Body of pancreas (tissue), 4 donors: ENCODE measurements at regions not wholly inside any gene's neighbourhood (a gene's known extent, or its start where the extent isn't known, plus 50 kb on each side); places are given as distances from the start of the nearest gene placed in this dataset.
"Not testable (repeated sequence)": the region's sequence is repeated elsewhere in the genome, so short reads cannot be mapped to it uniquely, and the experiment has no call there.

Experiments
- ATAC-seq: fragments of 150-250 bp; one replicate; pipeline ENCODE4 v1.9.1; 2016
- DNase-seq, 4 donors: peaks; one replicate each; pipeline ENCODE4 v3.0.0-alpha.2; 2019
- H3K27ac ChIP-seq, 4 donors: fragments of 200-600 bp; sonication (generic); 1 replicate in 3 of 4; 2 replicates in 1 of 4; pipeline versions ENCODE4 v1.5.1 to v1.6.1; 2016 to 2019; ENCODE audit warnings: mild to moderate bottlenecking in 1 of 4, mixed read lengths in 1 of 4, moderate library complexity in 1 of 4
- H3K27me3 ChIP-seq, 2 donors: fragments of 200-600 bp; sonication (generic); one replicate each; pipeline ENCODE4 v1.6.0; 2016; ENCODE audit warnings: mild to moderate bottlenecking in 1 of 2
- H3K36me3 ChIP-seq, 2 donors: fragments of 200-600 bp; sonication (generic); replicated peaks in 1 of 2; 2 replicates each; pipeline ENCODE4 v1.5.1; 2016; ENCODE audit warnings: low read depth in 2 of 2; ENCODE audit not compliant: insufficient read depth in 1 of 2
- H3K4me1 ChIP-seq: fragments of 200-600 bp; sonication (generic); one replicate; pipeline ENCODE4 v1.6.0; 2016
- H3K4me3 ChIP-seq, 2 donors: fragments of 200-600 bp; sonication (generic); 1 replicate in 1 of 2; 2 replicates in 1 of 2; pipeline ENCODE4 v1.5.1; 2016 to 2019
- H3K9me3 ChIP-seq, 3 donors: fragments of 200-600 bp; sonication (generic); 1 replicate in 2 of 3; 2 replicates in 1 of 3; pipeline ENCODE4 v1.5.1; 2016
- CTCF ChIP-seq, 7 experiments: fragments of 450-650 bp in 4 of 7; fragments of 200-600 bp in 3 of 7; sonication (generic) in 3 of 7; IDR thresholded peaks; one replicate each; pipeline ENCODE4 v1.5.1; 2016 to 2019; ENCODE audit warnings: antibody characterized with exemption in 7 of 7
- POLR2A ChIP-seq, 3 donors: fragments of 450-650 bp; IDR thresholded peaks; one replicate each; pipeline ENCODE4 v1.6.1; 2016; ENCODE audit warnings: antibody characterized with exemption in 3 of 3, mild to moderate bottlenecking in 2 of 3
- WGBS, 2 donors: methylation state at CpG; one replicate each; pipeline ENCODE4 v1.1.5; 2017; 5-methylcytosine and 5-hydroxymethylcytosine counted together
- intact Hi-C: fragments of 100-400 bp; cut with DNase I; formaldehyde crosslinking; loops from one replicate; pipeline ENCODE4 v1.15.1; 2023

- TF ChIP-seq POLR2A (IDR thresholded peaks at IDR 0.05): no peak
- TF ChIP-seq CTCF (IDR thresholded peaks at IDR 0.05): no peak
- 33 to 39% methylated on average over 1 of the region's 1 CpG for WGBS, 2 donors
Observed at GRCh38 chr9:102642651-102643050, 352.5 kb upstream of the CYLC2 start.

GRCh38 chr9:102631559-102631958 is 363.6 kb upstream of the CYLC2 start:
- Histone ChIP-seq H3K27ac (no peak overlapping the region), H3K27me3 (no peaks in the 10 kb centered on the region), H3K9me3 (no peaks in the 10 kb centered on the region), H3K36me3 (no peaks in the 10 kb centered on the region), H3K4me1 (no peaks in the 10 kb centered on the region), H3K4me3 (no peak overlapping the region)
- DNase-seq (no peak), ATAC-seq (no peak)
- no peak for TF ChIP-seq CTCF (IDR thresholded peaks at IDR 0.05)
- TF ChIP-seq POLR2A (IDR thresholded peaks at IDR 0.05): no peak
- intact Hi-C loops: no loop called here

More at GRCh38 chr9:102642651-102643050, 352.5 kb upstream of the CYLC2 start:
- Histone ChIP-seq H3K4me3 (no peak overlapping the region), H3K27ac (no peak overlapping the region), H3K9me3 (no peaks in the 10 kb centered on the region), H3K27me3 (no peaks in the 10 kb centered on the region), H3K36me3 (no peaks in the 10 kb centered on the region), H3K4me1 (no peaks in the 10 kb centered on the region)
- intact Hi-C loops: no loop called here
- no peak for ATAC-seq
- DNase-seq: no peak

- DNase-seq: no peak
- H3K27ac ChIP-seq: no peak overlapping the region
- H3K4me1 ChIP-seq: no peaks in the 10 kb centered on the region
- no peaks in the 10 kb centered on the region for H3K9me3 ChIP-seq
- WGBS, 2 donors: 64 to 70% methylated on average over 2 of the region's 2 CpGs
- intact Hi-C loops: no loop called here
- H3K27me3 ChIP-seq: no peaks in the 10 kb centered on the region
- no peak for ATAC-seq
- no peak overlapping the region for H3K4me3 ChIP-seq
- no peak for TF ChIP-seq CTCF (IDR thresholded peaks at IDR 0.05)
- no peak for TF ChIP-seq POLR2A (IDR thresholded peaks at IDR 0.05)
- H3K36me3 ChIP-seq: no peaks in the 10 kb centered on the region
Observed at GRCh38 chr9:102609461-102609860, 385.7 kb upstream of the CYLC2 start.

GRCh38 chr9:102603198-102604195 is 391.6 kb upstream of the CYLC2 start:
- H3K36me3 ChIP-seq, ATAC-seq, DNase-seq, H3K27ac ChIP-seq, H3K4me3 ChIP-seq, H3K4me1 ChIP-seq, intact Hi-C loops, H3K27me3 ChIP-seq: not testable (repeated sequence)
- WGBS, 2 donors: 85 to 86% methylated on average over 29 of the region's 47 CpGs
- peaks cover 0 to 14% (median 0%) of the 10 kb centered on the region in 3 donors for H3K9me3 ChIP-seq

- ATAC-seq: no peak
- no peaks in the 10 kb centered on the region for H3K36me3 ChIP-seq
- H3K9me3 ChIP-seq: peaks cover 0 to 3% (median 0%) of the 10 kb centered on the region in 3 donors
- no peaks in the 10 kb centered on the region for H3K27me3 ChIP-seq
- intact Hi-C loops: no loop called here
- no peaks in the 10 kb centered on the region for H3K4me1 ChIP-seq
- no peak overlapping the region for H3K4me3 ChIP-seq
- no peak overlapping the region for H3K27ac ChIP-seq
- no peak for DNase-seq
- WGBS, 2 donors: 59 to 60% methylated on average over 3 of the region's 3 CpGs
- TF ChIP-seq CTCF (IDR thresholded peaks at IDR 0.05): no peak
- no peak for TF ChIP-seq POLR2A (IDR thresholded peaks at IDR 0.05)
Observed at GRCh38 chr9:102594241-102594640, 400.9 kb upstream of the CYLC2 start.
